HG02885 (cell line): ENCODE measurements at regions not wholly inside any gene's neighbourhood (a gene's known extent, or its start where the extent isn't known, plus 50 kb on each side); places are given as distances from the start of the nearest gene placed in this dataset.

Source experiments
- ATAC-seq: cut with Tn5 transposase; IDR thresholded peaks from one replicate; pipeline ENCODE4 v1.9.1; 2021; ENCODE audit warnings: mild to moderate bottlenecking; ENCODE audit not compliant: unreplicated experiment, poor library complexity

DNA sequence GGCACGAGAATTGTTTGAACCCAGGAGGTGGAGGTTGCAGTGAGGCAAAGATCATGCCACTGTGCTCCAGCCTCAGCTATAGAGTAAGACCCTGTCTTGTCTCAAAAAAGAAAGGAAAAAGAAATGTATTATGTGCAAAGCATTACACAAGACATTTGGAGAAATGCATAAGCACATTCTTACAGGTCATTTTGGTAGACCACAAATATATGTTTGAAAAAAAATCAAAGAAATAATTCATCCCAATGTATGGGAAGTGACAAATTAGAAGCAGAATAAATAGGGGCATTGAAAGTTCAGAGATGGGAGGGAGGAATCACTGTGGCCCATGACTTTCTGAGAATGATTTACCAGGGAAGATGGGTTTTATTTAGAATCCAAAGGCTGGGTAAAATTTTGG, 283.5 kb upstream of the ADAMTS5 start:
- ATAC-seq = no peak

GRCh38 chr21:27248814-27249213, 281.9 kb upstream of the ADAMTS5 start:
- ATAC-seq = no peak

DNA sequence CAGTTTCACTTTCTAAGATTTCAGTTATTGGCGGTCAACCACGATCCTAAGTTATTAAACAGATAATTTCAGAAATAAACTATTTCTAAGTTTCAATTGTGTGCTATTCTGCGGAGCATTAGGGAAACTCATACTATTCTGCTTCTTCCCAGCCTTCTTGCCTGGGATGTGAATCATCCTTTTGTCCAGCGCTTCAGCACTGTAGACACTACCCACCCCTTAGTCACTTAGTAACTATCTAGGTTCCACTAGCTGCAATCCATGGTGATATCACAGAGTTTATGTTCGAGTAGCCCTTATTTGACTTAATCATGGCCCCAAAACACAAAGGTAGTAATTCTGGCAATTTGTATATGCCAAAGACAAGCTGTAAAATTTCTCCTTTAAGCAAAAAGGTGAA, 279.9 kb upstream of the ADAMTS5 start:
- no peak for ATAC-seq

DNA sequence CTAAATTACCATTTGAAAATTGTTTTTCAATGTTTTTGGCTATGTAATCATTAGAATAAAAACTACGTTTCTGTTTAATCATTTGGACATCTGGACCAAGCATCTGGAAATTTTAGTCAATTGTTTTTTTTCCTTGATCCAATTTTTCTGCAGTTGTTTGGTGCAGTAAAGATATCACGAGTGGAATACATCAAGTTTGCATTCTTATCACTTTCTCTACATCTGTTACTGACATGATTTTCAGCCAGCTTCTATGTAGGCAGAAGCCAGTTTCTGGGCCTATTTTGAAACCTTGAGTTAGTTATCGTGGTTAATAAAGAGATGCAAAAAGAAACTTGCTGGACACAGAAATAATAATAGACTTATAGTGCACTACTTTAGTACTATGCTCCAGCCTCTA, 277.9 kb upstream of the ADAMTS5 start:
- no peak for ATAC-seq

GRCh38 chr21:27244352-27244751, 277.5 kb upstream of the ADAMTS5 start:
- no peak for ATAC-seq

- ATAC-seq = no peak
Observed at GRCh38 chr21:27240839-27241238, 274.0 kb upstream of the ADAMTS5 start.

GRCh38 chr21:27233514-27234115, 266.7 kb upstream of the ADAMTS5 start:
- no peak for ATAC-seq

- ATAC-seq = no peak
Observed at GRCh38 chr21:27225940-27226339, 259.1 kb upstream of the ADAMTS5 start.

GRCh38 chr21:27225151-27225550, 258.3 kb upstream of the ADAMTS5 start:
- ATAC-seq = no peak

- ATAC-seq = no peak
Observed at GRCh38 chr21:27224169-27224568, 257.3 kb upstream of the ADAMTS5 start.

DNA sequence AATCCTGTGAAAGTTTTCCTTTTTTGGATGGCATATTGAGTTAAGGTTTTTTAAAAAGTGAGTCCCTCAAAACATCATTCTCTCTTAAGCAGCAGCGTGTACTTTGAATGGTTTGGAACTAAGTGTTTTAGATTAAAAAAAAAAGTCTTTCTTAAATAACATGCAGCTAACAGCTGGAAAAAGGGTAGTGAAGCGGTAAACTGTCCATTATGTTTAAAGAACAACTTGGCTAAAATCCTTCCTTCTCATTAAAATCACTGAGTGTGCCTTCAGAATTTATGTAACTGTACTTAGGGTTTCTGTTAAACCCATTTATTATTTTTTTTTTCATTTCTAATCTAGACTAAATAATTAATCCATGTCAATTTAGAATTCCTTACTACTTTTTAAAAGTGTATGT, 254.2 kb upstream of the ADAMTS5 start:
- no peak for ATAC-seq

GRCh38 chr21:27220416-27220815, 253.5 kb upstream of the ADAMTS5 start:
- ATAC-seq = no peak

DNA sequence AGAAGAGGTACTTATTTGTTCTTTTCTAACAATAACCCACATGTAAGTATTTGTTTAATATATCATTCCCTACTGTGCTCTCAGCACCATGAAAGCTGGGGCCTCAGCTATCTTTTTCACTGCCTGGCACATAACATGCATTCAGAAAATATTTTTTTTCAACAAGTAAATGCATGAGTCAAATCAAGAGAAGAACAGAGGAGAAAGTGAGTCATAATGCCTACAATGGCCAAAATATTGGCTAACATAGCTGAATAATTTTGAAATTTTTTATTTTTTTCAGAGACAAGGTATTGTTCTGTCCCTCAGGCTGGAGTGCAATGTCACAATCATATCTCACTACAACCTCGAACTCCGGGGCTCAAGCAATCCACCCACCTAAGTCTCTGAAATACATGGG, 252.2 kb upstream of the ADAMTS5 start:
- no peak for ATAC-seq

GRCh38 chr21:27213303-27213702, 246.4 kb upstream of the ADAMTS5 start:
- ATAC-seq = no peak

DNA sequence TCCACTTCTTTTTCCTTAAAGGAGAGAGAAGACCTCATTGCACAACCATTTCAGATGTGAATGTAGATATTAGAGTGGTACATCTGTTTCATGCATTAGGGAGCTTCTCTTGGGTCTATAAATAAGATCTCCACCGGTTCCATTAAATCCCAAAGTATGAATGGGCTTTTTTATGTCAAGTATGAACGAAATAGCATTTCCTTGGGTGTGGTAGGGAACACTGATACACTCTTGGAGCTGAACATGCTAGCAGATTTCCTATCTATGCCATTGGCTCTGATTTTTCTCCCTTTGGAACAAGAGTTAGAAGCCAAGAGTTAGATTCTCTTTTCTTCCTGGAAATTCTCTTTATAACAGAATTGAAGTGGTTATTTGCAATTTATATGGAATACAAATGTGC, 245.6 kb upstream of the ADAMTS5 start:
- no peak for ATAC-seq

DNA sequence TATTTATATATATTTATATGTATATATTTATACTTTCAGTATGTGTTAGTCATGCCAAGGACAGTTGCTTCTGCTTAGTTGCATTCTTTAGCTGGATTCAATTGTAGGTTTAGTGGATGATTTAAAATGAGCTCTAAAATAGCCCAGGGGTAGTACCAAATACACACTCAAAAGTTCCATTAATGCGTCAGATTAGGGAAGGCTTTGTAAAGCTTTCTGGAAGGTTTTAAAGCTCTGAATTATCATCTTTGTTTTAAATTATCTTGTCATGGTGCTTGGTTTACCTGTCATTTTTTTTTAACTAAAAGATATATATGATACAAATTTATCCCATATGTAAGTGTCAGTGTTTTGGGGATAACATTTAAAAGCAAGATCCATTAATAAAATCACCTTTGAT, 242.7 kb upstream of the ADAMTS5 start:
- ATAC-seq = no peak

GRCh38 chr21:27206368-27206982, 239.6 kb upstream of the ADAMTS5 start:
- ATAC-seq = no peak

DNA sequence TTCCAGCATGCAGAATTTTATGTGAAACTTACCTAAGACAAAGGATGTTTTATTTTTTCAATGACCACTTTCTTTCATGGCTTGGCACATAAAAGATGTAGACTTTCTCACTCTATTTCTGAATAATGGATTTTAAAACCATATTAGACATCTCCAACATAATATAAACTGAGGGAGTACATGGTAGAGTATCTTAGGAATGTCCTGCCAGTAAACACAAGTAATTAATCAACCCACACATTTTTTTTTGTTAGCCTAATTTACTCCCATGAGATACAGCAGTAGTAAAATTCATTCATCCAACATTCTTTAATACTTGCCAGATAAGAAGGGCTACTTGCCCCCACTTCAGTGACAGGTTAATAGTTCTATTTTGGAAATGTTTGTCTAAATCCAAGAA, 235.4 kb upstream of the ADAMTS5 start:
- ATAC-seq = no peak

GRCh38 chr21:27201197-27201596, 234.3 kb upstream of the ADAMTS5 start:
- no peak for ATAC-seq

DNA sequence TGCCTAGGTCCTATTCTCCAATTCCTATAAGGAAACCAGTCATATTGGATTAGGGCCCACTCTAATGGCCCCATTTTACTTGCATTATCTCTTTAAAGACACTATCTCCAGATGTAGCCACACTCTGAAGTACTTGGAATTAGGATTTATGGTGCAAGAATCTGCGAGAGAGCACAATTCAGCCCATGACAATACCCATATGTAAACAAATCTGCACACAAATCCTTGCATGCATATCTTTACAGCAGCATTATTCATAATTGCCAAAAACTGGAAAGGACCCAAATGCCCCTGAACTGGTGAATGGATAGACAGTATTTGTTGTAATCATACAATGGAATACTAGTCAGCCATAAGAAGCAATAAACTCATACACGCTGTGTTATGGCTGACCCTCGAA, 229.8 kb upstream of the ADAMTS5 start:
- ATAC-seq = no peak

- no peak for ATAC-seq
Observed at GRCh38 chr21:27192281-27192949, 225.5 kb upstream of the ADAMTS5 start.

GRCh38 chr21:27190601-27191000, 223.7 kb upstream of the ADAMTS5 start:
- no peak for ATAC-seq
